B cell (primary cell): ENCODE measurements at regions not wholly inside any gene's neighbourhood (a gene's known extent, or its start where the extent isn't known, plus 50 kb on each side); places are given as distances from the start of the nearest gene placed in this dataset.

Source experiments
- ATAC-seq: fragments of 200-7000 bp; cut with Tn5 transposase; one replicate; pipeline ENCODE4 v1.10.0; 2021; ENCODE audit warnings: low read depth, mild to moderate bottlenecking, moderate number of reproducible peaks, moderate library complexity
- CTCF ChIA-PET: fragments of 350-600 bp; sonication (Branson Sonifier 250); formaldehyde crosslinking; loops from one replicate; lab custom pipeline; 2021; ENCODE audit warnings: antibody characterized with exemption, inconsistent platforms; lab: Charles Lee
- POLR2A ChIA-PET: fragments of 350-600 bp; sonication (Branson Sonifier 250); formaldehyde crosslinking; loops from one replicate; lab custom pipeline; 2021; ENCODE audit warnings: antibody characterized with exemption; lab: Charles Lee
- DNase-seq: peaks from one replicate; pipeline ENCODE4 v3.0.0; 2013
- H2AFZ ChIP-seq: 2 replicates; pipeline ENCODE4 v1.6.1; 2012; ENCODE audit warnings: mild to moderate bottlenecking, low read depth, low read length; ENCODE audit not compliant: insufficient read depth, poor library complexity, severe bottlenecking
- H3K27ac ChIP-seq, 2 donors: 1 replicate in 1 of 2; 2 replicates in 1 of 2; pipeline ENCODE4 v1.5.1; 2012 to 2013; ENCODE audit warnings: low read length in 2 of 2, mild to moderate bottlenecking in 2 of 2, moderate library complexity in 1 of 2
- H3K27me3 ChIP-seq, 4 experiments: fragments of 200-600 bp in 1 of 4; sonication (generic) in 1 of 4; replicated peaks in 1 of 4; 1 replicate in 2 of 4; 2 replicates in 2 of 4; pipeline versions ENCODE4 v1.6.1 to v1.7.0; 2013 to 2016; ENCODE audit warnings: low read length in 3 of 4, mild to moderate bottlenecking in 2 of 4, mixed read lengths in 1 of 4, moderate library complexity in 1 of 4; ENCODE audit not compliant: insufficient read depth in 4 of 4, control insufficient read depth in 3 of 4; ENCODE audit errors: control extremely low read depth in 1 of 4
- H3K36me3 ChIP-seq, 2 experiments: replicated peaks in 1 of 2; 1 replicate in 1 of 2; 2 replicates in 1 of 2; pipeline versions ENCODE4 v1.6.1 to v1.7.1; 2013; ENCODE audit warnings: low read length in 1 of 2; ENCODE audit not compliant: insufficient read depth in 2 of 2, control insufficient read depth in 1 of 2; ENCODE audit errors: control extremely low read depth in 1 of 2, extremely low read depth in 1 of 2
- H3K4me1 ChIP-seq, 2 donors: fragments of 200-600 bp in 1 of 2; sonication (generic) in 1 of 2; 1 replicate in 1 of 2; 2 replicates in 1 of 2; pipeline versions ENCODE4 v1.5.1 to v1.6.1; 2013 to 2017; ENCODE audit warnings: low read length in 2 of 2; ENCODE audit not compliant: control insufficient read depth in 2 of 2, insufficient read depth in 2 of 2
- H3K4me2 ChIP-seq: replicated peaks from 2 replicates; pipeline ENCODE3; 2012; ENCODE audit warnings: mild to moderate bottlenecking, low read depth, low read length; ENCODE audit not compliant: poor library complexity, severe bottlenecking
- H3K4me3 ChIP-seq, 5 experiments: fragments of 200-600 bp in 1 of 5; sonication (generic) in 1 of 5; 1 replicate in 3 of 5; 2 replicates in 2 of 5; pipeline versions ENCODE4 v1.5.1 to v1.7.0; 2011 to 2016; ENCODE audit warnings: low read length in 4 of 5, mild to moderate bottlenecking in 4 of 5, low read depth in 2 of 5, control low read depth in 1 of 5, moderate library complexity in 1 of 5; ENCODE audit not compliant: insufficient read depth in 1 of 5; ENCODE audit errors: control extremely low read depth in 1 of 5, extremely low read depth in 1 of 5
- H3K79me2 ChIP-seq: fragments of 200-600 bp; sonication (generic); one replicate; pipeline ENCODE4 v1.6.0; 2016; ENCODE audit warnings: low read length; ENCODE audit not compliant: control insufficient read depth, insufficient read depth
- H3K9ac ChIP-seq: fragments of 200-600 bp; sonication (generic); 2 replicates; pipeline ENCODE4 v1.6.1; 2017; ENCODE audit warnings: mild to moderate bottlenecking, low read length, moderate library complexity
- H3K9me3 ChIP-seq, 3 donors: one replicate each; pipeline versions ENCODE4 v1.6.1 to v1.7.1; 2013; ENCODE audit warnings: low read length in 2 of 3; ENCODE audit not compliant: control insufficient read depth in 2 of 3, insufficient read depth in 1 of 3; ENCODE audit errors: control extremely low read depth in 1 of 3
- H4K20me1 ChIP-seq: 2 replicates; pipeline ENCODE4 v1.6.0; 2012; ENCODE audit warnings: mild to moderate bottlenecking, low read length; ENCODE audit not compliant: insufficient read depth, control insufficient read depth, poor library complexity, severe bottlenecking
- H3K27ac Mint-ChIP-seq: one replicate; pipeline ENCODE4 v1.8.0; 2021; ENCODE audit warnings: mixed read lengths
- H3K27me3 Mint-ChIP-seq: one replicate; pipeline ENCODE4 v1.8.0; 2021; ENCODE audit warnings: mixed read lengths
- H3K4me1 Mint-ChIP-seq: one replicate; pipeline ENCODE4 v1.8.0; 2021; ENCODE audit warnings: mixed read lengths
- H3K4me3 Mint-ChIP-seq: one replicate; pipeline ENCODE4 v1.8.0; 2021; ENCODE audit warnings: mixed read lengths
- H3K9me3 Mint-ChIP-seq: one replicate; pipeline ENCODE4 v1.8.0; 2022; ENCODE audit warnings: mixed read lengths; ENCODE audit not compliant: insufficient read depth
- CTCF ChIP-seq: fragments of 200-600 bp; IDR thresholded peaks from one replicate; pipeline ENCODE4 v1.8.0; 2022; ENCODE audit warnings: antibody characterized with exemption, mild to moderate bottlenecking
- EZH2 ChIP-seq: IDR thresholded peaks from 2 replicates; pipeline ENCODE4 v1.6.1; 2012; ENCODE audit warnings: borderline replicate concordance, low read depth, mild to moderate bottlenecking, moderate library complexity, low read length; ENCODE audit not compliant: insufficient read depth, poor library complexity, severe bottlenecking
- WGBS: methylation state at CpG from one replicate; pipeline ENCODE4 v1.1.5; 2013; ENCODE audit warnings: missing lambda C conversion rate; ENCODE audit not compliant: insufficient coverage; 5-methylcytosine and 5-hydroxymethylcytosine counted together
- intact Hi-C: fragments of 100-400 bp; cut with micrococcal nuclease; formaldehyde crosslinking; loops from one replicate; pipeline ENCODE4 v1.10.0; 2022

DNA sequence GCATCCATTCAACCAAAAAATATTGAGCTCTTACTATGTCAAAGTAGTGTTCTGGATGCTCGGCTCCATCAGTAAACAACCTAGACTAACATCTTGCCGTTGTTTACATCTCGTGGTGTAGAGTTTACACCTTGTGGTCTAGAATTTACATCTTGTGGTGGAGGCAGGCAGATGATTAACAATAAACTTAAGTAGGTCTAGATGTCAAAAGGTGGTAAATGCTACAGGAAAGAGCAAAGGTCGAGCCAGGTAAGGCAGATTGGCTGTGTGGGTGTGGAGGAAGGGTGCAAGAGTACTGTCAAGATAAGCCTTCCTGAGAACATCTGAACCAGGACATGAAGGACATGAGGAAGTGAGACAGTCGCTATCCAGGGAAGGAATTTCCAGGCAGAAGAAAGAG is 88.4 kb upstream of the ESR1 start:
- Histone ChIP-seq H2AFZ (no peak overlapping the region), H3K79me2 (no peaks in the 10 kb centered on the region), H3K36me3 (no peaks in the 10 kb centered on the region), H3K9me3 (peaks cover 0 to 4% (median 0%) of the 10 kb centered on the region in 3 donors), H4K20me1 (no peaks in the 10 kb centered on the region), H3K27me3 (no peaks in the 10 kb centered on the region), H3K27ac (no peak overlapping the region), H3K4me2 (no peak overlapping the region), H3K4me1 (peaks cover 15 to 28% of the 10 kb centered on the region in 2 donors), H3K4me3 (no peak overlapping the region), H3K9ac (no peak overlapping the region)
- ATAC-seq (no peak), DNase-seq (no peak)
- TF ChIP-seq EZH2 (no peak), CTCF (no peak)
- Mint-ChIP-seq H3K4me1 (peaks cover 23% of the 10 kb centered on the region), H3K27me3 (no peaks in the 10 kb centered on the region), H3K4me3 (no peak overlapping the region), H3K27ac (no peak overlapping the region), H3K9me3 (peaks cover 6% of the 10 kb centered on the region)
- CTCF ChIA-PET: interaction anchor here (0.8 to 1.2 kb wide), 2 partner anchors 28 to 46 kb away, joined by 3 read pairs; no protein-coding TSS in a partner anchor
- POLR2A ChIA-PET: no interaction called here
- 92% methylated on average over 2 of the region's 5 CpGs for WGBS
- intact Hi-C loops: no loop called here

- Histone ChIP-seq H3K27ac (no peak overlapping the region), H4K20me1 (no peaks in the 10 kb centered on the region), H3K4me3 (no peak overlapping the region), H3K4me1 (peaks cover 15 to 28% of the 10 kb centered on the region in 2 donors), H3K79me2 (no peaks in the 10 kb centered on the region), H3K27me3 (no peaks in the 10 kb centered on the region), H3K9me3 (peaks cover 0 to 4% (median 0%) of the 10 kb centered on the region in 3 donors), H3K36me3 (no peaks in the 10 kb centered on the region), H3K4me2 (no peak overlapping the region), H3K9ac (no peak overlapping the region), H2AFZ (no peak overlapping the region)
- ATAC-seq (no peak), DNase-seq (no peak)
- Mint-ChIP-seq H3K9me3 (no peaks in the 10 kb centered on the region), H3K27ac (no peak overlapping the region), H3K27me3 (no peaks in the 10 kb centered on the region), H3K4me3 (no peak overlapping the region), H3K4me1 (peaks cover 24% of the 10 kb centered on the region)
- intact Hi-C loops: no loop called here
- TF ChIP-seq CTCF (no peak), EZH2 (no peak)
- POLR2A ChIA-PET: no interaction called here
- WGBS: 88% methylated on average over 2 of the region's 3 CpGs
- CTCF ChIA-PET: interaction anchor here (1.2 kb wide), 1 partner anchor 28 kb away, joined by 3 read pairs; no protein-coding TSS in a partner anchor
Measured at GRCh38 chr6:151721146-151721545, 86.3 kb upstream of the ESR1 start.
